MM.1S (cell line): ENCODE measurements at regions not wholly inside any gene's neighbourhood (a gene's known extent, or its start where the extent isn't known, plus 50 kb on each side); places are given as distances from the start of the nearest gene placed in this dataset.

ENCODE experiments used
- DNase-seq: peaks from one replicate; pipeline ENCODE4 v3.0.0-alpha.2; 2015
- H2AFZ ChIP-seq: fragments of 300-600 bp; sonication (generic); 2 replicates; pipeline ENCODE4 v1.6.0; 2016; ENCODE audit warnings: antibody characterized with exemption, low read length
- H3F3A ChIP-seq: fragments of 300-600 bp; sonication (generic); 2 replicates; pipeline ENCODE4 v1.6.1; 2016; ENCODE audit warnings: mild to moderate bottlenecking, antibody characterized with exemption, low read length, moderate library complexity, mixed read lengths; ENCODE audit not compliant: insufficient read depth
- H3K27ac ChIP-seq: fragments of 300-600 bp; sonication (generic); 2 replicates; pipeline ENCODE4 v1.5.1; 2016; ENCODE audit warnings: mild to moderate bottlenecking, low read length
- H3K27me3 ChIP-seq: fragments of 300-600 bp; sonication (generic); replicated peaks from 2 replicates; pipeline ENCODE4 v1.6.0; 2016; ENCODE audit warnings: low read length; ENCODE audit not compliant: insufficient read depth
- H3K36me3 ChIP-seq: fragments of 300-600 bp; sonication (generic); replicated peaks from 2 replicates; pipeline ENCODE4 v1.6.1; 2016; ENCODE audit warnings: mild to moderate bottlenecking, low read length, mixed read lengths; ENCODE audit not compliant: insufficient read depth
- H3K4me1 ChIP-seq: fragments of 300-600 bp; sonication (generic); 2 replicates; pipeline ENCODE4 v1.6.1; 2016; ENCODE audit warnings: low read length, mixed read lengths
- H3K4me2 ChIP-seq: fragments of 300-600 bp; sonication (generic); 2 replicates; pipeline ENCODE4 v1.6.0; 2016; ENCODE audit warnings: low read depth, low read length
- H3K4me3 ChIP-seq: fragments of 300-600 bp; sonication (generic); 2 replicates; pipeline ENCODE4 v1.5.1; 2016; ENCODE audit warnings: low read length, mixed read lengths
- H3K79me2 ChIP-seq: fragments of 300-600 bp; sonication (generic); 2 replicates; pipeline ENCODE4 v1.6.1; 2016; ENCODE audit warnings: mixed run types, low read length, mixed read lengths
- H3K9ac ChIP-seq: fragments of 300-600 bp; sonication (generic); 2 replicates; pipeline ENCODE4 v1.6.1; 2016; ENCODE audit warnings: low read length, mixed read lengths
- H3K9me2 ChIP-seq: fragments of 300-600 bp; sonication (generic); replicated peaks from 2 replicates; pipeline ENCODE4 v1.6.1; 2016; ENCODE audit warnings: mild to moderate bottlenecking, low read length, mixed read lengths; ENCODE audit not compliant: insufficient read depth
- H3K9me3 ChIP-seq: fragments of 300-600 bp; sonication (generic); replicated peaks from 2 replicates; pipeline ENCODE4 v1.6.1; 2016; ENCODE audit warnings: mild to moderate bottlenecking, low read length, mixed read lengths; ENCODE audit not compliant: insufficient read depth
- H4K20me1 ChIP-seq: fragments of 300-600 bp; sonication (generic); 2 replicates; pipeline ENCODE4 v1.6.1; 2016; ENCODE audit warnings: mild to moderate bottlenecking, low read length, moderate library complexity, mixed read lengths; ENCODE audit not compliant: insufficient read depth
- EZH2 ChIP-seq: fragments of 300-600 bp; sonication (generic); optimal IDR thresholded peaks from 2 replicates; pipeline ENCODE3; 2017; ENCODE audit warnings: low read depth, mild to moderate bottlenecking, antibody characterized with exemption, low read length, mixed read lengths
- EZH2phosphoT487 ChIP-seq: fragments of 300-600 bp; sonication (generic); IDR thresholded peaks from 2 replicates; pipeline ENCODE4 v1.6.1; 2018; ENCODE audit warnings: antibody characterized with exemption, low read length
- TF ChIP-seq, protein P1 (sequence below): fragments of 300-600 bp; sonication (generic); IDR thresholded peaks from 2 replicates; pipeline ENCODE4 v1.5.1; 2016; ENCODE audit warnings: antibody characterized with exemption, low read length, mixed read lengths

DNA sequence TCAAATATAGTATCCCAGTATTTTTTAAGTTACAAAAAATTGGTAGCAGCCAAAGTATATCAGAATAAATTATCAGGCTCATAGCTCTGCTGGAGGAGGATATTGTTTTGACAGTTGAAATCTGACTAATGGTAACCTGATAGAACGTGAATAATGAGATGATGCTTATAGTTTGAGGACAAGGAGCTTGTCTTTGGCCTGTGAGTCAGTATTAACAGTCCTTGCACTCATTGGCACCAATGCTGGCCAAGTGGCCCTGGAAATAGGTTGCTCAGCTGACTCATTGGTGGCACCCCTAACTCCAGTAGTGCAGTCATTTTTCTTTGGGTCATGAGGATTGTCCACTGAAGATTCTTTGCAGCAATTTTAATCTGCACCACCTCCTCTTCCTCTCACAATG lies 203.3 kb upstream of the JADE1 start:
- H3K79me2 ChIP-seq = no peaks in the 10 kb centered on the region
- no peak overlapping the region for H3K27ac ChIP-seq
- H3K4me1 ChIP-seq = no peaks in the 10 kb centered on the region
- no peak overlapping the region for H2AFZ ChIP-seq
- no peak overlapping the region for H3K9ac ChIP-seq
- no peak overlapping the region for H3K4me2 ChIP-seq
- H3F3A ChIP-seq = no peaks in the 10 kb centered on the region
- H3K27me3 ChIP-seq = no peaks in the 10 kb centered on the region
- no peaks in the 10 kb centered on the region for H4K20me1 ChIP-seq
- TF ChIP-seq EZH2phosphoT487 (no peak), EZH2 (no peak)
- TF ChIP-seq, protein P1, sequence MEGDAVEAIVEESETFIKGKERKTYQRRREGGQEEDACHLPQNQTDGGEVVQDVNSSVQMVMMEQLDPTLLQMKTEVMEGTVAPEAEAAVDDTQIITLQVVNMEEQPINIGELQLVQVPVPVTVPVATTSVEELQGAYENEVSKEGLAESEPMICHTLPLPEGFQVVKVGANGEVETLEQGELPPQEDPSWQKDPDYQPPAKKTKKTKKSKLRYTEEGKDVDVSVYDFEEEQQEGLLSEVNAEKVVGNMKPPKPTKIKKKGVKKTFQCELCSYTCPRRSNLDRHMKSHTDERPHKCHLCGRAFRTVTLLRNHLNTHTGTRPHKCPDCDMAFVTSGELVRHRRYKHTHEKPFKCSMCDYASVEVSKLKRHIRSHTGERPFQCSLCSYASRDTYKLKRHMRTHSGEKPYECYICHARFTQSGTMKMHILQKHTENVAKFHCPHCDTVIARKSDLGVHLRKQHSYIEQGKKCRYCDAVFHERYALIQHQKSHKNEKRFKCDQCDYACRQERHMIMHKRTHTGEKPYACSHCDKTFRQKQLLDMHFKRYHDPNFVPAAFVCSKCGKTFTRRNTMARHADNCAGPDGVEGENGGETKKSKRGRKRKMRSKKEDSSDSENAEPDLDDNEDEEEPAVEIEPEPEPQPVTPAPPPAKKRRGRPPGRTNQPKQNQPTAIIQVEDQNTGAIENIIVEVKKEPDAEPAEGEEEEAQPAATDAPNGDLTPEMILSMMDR = no peak
- no peaks in the 10 kb centered on the region for H3K36me3 ChIP-seq
- no peaks in the 10 kb centered on the region for H3K9me2 ChIP-seq
- no peak for DNase-seq
- no peak overlapping the region for H3K4me3 ChIP-seq
- H3K9me3 ChIP-seq = no peaks in the 10 kb centered on the region

DNA sequence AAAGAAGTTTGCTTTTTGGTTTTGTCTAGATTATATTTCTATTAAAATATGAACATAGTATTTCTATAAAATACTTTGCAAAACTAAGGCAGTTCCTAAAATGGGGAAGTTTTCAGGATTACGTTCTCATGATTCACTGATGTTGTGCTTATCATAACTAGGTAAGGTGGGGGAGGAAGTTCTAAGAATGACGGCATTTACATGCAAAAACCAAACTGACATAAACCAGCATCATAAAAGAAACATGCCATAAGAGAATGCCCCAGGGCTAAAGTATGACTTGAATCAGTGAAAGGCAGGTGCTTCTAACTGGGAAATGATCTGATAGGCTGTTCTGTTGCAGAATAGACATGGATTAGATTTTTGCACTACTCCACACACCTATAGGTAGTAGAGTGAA lies 204.7 kb upstream of the JADE1 start:
- H3K4me1 ChIP-seq = no peaks in the 10 kb centered on the region
- H3K4me2 ChIP-seq = no peak overlapping the region
- no peaks in the 10 kb centered on the region for H3K9me3 ChIP-seq
- no peaks in the 10 kb centered on the region for H3K36me3 ChIP-seq
- no peaks in the 10 kb centered on the region for H3K27me3 ChIP-seq
- no peak overlapping the region for H3K27ac ChIP-seq
- H3K9me2 ChIP-seq = no peaks in the 10 kb centered on the region
- no peak overlapping the region for H2AFZ ChIP-seq
- H3K79me2 ChIP-seq = no peaks in the 10 kb centered on the region
- H4K20me1 ChIP-seq = no peaks in the 10 kb centered on the region
- no peak for DNase-seq
- TF ChIP-seq, protein P1 = no peak
- TF ChIP-seq EZH2 (no peak), EZH2phosphoT487 (no peak)
- H3F3A ChIP-seq = no peaks in the 10 kb centered on the region
- H3K4me3 ChIP-seq = no peak overlapping the region
- no peak overlapping the region for H3K9ac ChIP-seq

- Histone ChIP-seq H3K36me3 (no peaks in the 10 kb centered on the region), H3K79me2 (no peaks in the 10 kb centered on the region), H3K9me3 (no peaks in the 10 kb centered on the region), H3K4me1 (no peaks in the 10 kb centered on the region), H3K9ac (no peak overlapping the region), H3K4me3 (no peak overlapping the region), H3K4me2 (no peak overlapping the region), H2AFZ (no peak overlapping the region), H3K9me2 (no peaks in the 10 kb centered on the region), H3K27me3 (no peaks in the 10 kb centered on the region), H3K27ac (no peak overlapping the region), H4K20me1 (no peaks in the 10 kb centered on the region), H3F3A (no peaks in the 10 kb centered on the region)
- no peak for TF ChIP-seq EZH2
- TF ChIP-seq EZH2phosphoT487 = no peak
- TF ChIP-seq, protein P1 = no peak
- DNase-seq = no peak
Observed at GRCh38 chr4:128604204-128604603, 205.3 kb upstream of the JADE1 start.
